Activated T-cell treated with anti-CD3 and anti-CD28 coated beads for 24 hours (primary cell): ENCODE measurements at regions not wholly inside any gene's neighbourhood (a gene's known extent, or its start where the extent isn't known, plus 50 kb on each side); places are given as distances from the start of the nearest gene placed in this dataset.
"Not testable (repeated sequence)": the region's sequence is repeated elsewhere in the genome, so short reads cannot be mapped to it uniquely, and the experiment has no call there.

Experiments used
- DNase-seq: peaks from one replicate; pipeline ENCODE4 v3.0.0-alpha.2; 2020; ENCODE audit warnings: low read depth

DNA sequence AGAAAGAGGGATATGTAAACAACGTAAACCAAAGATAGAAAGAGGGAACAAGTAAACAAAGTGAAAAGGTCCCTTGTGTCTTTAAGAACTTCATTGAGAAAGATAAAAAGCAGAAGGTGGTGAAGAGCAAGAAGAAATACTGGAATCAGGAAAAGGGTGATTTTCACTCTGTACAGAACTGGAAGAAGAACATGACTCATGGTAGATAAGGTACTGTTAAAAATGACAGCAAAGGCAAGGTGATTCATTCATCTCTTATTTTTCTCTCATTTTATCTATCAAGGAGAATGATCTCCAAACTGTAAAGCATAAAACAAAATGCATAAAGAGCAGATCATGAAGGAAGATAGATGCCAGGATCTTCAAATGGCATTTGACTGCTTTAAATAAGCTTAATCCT, 724.6 kb upstream of the CELF4 start:
- DNase-seq: no peak

DNA sequence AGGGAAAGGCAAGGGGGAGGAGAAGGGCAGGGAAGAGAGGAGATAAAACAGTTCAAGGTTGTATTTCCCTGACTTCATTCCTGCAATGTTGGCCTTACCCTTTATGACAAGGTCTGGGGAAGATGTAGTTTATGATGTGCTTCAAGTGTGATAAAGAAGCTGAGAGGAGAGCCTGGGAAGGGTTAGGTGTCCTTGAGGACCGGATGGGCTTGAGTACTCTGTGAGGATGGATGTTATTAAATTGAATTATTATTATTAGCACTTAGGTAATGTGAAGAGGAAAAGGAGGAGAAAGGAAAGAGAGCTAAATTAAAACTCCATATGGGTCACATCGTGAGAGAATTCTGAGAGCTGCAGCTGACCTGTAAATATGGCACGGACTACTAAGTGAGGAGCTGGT, 719.4 kb upstream of the CELF4 start:
- DNase-seq: no peak

DNA sequence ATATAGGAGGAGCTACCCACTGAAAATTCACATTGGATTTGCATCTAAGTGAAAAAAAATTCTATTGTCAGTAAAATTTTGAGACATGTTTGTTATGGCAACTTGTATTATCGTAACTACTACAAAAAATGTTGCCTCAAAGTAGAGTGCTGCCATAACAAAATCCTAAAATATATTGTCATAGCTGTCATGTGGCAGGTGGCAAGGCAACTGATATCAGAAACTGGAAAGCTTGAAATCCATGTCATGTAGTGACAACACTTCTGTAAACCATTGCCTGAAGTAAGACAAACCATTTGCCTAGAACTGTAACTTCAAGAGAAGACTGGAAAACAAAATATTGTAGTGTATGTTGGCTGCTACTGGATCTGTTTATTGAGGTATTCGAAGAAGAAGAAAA, 697.5 kb upstream of the CELF4 start:
- no peak for DNase-seq

DNA sequence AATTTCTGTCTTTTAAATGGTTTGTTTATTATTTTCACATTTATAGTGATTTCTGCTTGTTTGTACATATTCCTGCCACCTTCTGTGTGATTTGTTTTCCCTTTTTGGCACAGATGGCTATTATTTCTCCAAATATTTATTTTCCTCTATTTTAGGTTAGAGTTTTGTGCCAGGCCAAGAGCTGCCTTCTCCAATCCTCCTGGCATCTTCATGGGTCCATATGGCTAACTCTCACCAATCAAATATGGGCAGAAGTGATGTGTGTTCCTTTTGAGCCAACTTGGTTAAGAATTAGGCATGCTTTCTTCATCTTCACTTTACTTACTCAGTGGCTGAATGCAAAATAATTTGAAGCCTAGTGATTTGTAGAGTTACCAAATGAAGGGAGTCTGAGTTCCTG, 697.1 kb upstream of the CELF4 start:
- no peak for DNase-seq

DNA sequence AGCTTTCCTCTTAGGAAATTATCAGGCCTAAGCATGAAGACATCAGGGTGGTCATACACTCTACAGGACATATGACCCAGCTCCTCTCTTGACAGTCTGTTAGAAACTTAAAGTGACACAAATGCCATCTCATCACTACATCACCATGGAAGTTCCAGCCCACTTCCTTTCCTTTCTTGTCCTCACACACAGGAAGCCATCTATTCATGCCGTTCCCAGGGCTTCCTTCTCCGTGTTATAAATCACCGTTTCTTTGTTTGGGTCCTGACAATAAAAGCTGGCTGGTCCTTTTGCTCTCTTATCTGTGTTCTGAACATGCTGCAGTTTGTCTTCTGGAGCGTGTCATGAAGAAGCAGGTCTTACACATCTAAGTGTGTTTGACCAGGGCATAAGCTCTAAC, 692.1 kb upstream of the CELF4 start:
- DNase-seq: no peak

DNA sequence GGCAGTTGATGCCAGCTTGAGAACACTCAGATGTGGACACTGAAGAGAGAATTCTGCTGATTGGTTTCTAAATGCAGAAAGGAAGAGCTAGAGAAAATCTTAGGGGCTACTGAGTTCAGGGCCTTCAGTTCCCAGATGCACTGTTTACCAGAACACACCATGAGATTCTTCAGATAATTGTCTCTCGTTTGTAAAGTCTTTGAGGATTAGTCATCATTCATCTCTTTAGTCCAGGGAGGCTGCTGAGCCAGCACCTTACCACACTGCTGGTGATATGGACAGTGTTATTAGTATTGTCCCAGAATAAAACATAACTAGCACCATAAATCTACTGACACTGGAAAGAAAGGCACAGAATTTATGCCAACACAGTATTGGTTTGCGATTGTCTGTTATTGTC, 690.8 kb upstream of the CELF4 start:
- DNase-seq: no peak

DNA sequence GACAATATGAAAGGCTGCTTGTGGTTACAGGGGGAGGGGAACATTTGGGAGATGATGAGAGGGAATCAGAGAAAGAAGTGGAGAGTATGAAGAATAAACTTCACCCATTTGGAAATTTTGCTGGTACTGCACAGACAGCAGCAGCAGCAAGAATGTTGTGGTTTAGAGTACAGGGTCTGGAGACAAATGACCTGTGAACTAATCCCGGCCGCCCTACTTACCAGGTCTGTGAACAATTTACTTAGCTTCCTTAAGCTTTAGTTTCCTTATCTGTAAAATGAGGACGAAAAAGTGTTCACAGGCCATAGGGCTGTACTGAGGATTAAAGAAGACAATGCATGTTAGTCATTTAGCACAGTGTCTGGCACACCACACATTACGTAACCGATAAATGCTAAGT, 685.4 kb upstream of the CELF4 start:
- DNase-seq: no peak

DNA sequence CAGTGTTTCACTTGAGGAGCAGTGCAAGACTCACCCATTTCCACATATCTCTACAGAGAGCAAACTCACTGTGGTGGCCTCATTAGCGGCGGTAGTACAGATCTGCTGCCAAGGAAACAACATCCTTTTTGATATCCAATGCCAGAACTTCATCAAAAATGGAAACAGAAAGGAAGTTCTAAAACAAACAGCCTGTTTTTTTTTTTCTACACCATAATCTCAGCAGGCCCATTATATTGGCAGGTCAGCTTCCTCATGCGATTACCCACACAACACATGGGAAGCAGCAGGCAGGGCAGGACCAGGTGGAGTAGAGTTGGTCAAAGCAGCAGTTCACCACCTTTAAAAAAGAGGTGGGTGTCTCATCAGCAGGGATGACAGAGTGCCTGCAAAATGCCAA, 678.9 kb upstream of the CELF4 start:
- DNase-seq: no peak

DNA sequence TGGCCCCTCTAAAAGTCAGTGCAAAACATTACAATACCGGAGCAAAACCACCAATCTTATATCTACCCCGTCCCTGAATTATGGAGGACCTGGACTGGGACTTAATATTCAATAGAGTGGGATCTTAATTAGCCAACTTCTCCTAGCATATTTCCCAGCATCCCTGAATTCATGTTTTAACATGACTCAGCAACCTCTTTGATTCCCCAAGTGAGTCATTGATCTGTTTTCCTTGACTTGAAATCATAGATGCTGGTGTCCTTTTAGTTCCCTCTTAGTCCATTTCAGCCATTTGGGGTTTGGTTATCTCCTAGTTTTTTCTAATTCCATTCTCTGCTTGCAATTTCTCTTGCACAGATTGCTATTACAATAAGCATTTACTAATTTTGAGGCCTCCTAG, 677.7 kb upstream of the CELF4 start:
- DNase-seq: no peak

DNA sequence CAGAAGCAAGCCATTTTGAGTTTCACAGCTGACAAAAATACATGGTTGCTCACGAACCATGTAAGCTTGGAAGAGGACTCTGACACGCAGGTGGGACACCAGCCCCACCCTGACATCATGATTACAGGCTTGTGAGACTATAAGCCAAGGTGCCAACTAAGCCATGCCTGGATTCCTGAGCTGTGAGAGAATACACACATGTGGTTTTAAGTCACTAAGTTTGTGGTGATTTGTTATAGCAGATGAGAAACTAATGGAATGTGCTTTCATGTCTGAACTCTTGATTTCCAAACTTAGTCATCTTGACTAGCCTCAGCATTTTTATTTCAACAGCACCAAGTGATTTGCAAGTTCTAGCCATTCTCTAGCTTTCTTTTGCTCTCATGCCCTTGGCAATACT, 676.1 kb upstream of the CELF4 start:
- DNase-seq: no peak

DNA sequence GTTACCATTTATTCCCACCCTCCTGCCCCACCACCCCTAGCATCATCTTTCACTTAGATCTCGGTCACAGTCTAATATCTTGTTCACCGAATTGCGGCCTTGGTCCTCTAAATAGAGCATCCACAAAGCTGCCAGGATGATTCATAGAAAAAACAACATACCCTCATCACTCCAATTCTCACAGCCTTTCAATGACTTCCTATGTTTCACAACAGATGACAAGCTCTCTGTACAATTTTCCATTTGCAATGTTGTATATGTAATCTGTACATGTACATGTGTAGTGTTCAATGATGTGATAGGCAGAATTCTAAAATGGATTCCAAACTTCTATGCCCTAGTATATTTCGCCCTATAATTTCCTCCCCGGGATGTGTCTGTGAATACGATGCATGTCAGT, 675.6 kb upstream of the CELF4 start:
- DNase-seq: no peak

DNA sequence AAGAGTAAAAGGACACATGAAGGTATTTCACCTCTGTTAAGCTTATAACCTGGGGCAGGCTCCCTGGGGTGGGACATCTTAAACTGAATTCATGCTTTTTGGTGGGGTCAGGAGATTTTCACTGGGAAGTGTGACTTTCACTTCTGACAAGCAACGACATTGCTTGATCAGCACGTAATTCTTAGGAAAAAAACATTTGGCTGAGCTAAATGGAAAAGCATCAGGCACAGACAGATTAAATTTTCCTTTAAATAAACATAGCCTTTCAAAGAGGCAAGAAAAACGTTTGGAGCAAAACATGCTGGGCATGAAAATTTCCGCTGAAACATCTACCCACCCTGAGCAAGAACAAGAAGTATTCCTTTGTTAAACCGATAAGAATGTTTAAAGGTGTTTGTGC, 674.0 kb upstream of the CELF4 start:
- DNase-seq: no peak

DNA sequence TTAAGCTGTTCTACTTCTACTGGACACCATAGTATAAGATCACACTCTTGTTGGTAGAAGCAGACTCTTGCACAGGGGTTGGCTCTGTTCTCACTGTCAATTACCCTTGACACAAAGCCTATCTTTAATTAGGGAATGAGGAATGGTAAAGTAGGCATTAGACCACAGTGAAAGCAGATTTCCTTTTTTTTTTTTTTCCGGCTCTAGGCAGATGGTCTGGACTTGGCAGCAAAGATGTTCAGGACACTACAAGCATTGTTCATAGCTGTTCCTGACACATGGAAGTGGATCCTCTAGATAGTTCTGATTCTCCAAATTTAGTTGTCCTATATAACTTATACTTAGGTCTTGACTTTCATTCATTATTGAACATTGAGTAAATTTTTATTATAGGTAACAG, 672.2 kb upstream of the CELF4 start:
- no peak for DNase-seq

DNA sequence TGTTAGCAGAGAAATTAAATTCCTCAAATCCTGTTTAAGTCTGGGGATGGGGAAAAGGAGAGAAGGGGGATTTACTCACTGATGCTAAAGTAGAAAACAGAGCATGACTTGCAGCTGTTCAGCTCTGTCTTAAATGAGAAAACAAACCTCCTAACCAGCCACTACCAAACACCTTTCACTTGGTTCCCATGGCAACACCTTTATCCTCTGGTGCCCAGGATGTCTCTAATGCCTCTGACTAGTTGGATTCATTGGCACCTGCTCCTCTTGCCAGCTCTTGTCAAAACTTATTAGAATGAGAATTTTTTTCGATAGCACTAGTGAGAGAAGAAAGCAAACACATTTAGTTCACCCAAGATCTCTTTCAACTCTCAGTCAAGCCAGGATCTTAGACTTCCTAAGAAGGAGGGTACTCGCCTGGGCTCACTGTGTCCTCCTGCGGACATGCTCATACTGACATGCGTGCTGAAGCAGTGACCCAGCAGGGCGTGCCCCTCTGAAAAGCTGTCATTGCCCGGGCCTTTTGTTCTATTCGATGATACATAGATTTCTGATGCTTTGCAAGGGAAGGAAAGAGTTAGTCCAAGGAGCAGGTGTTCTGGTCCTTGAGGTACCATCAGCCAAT, 656.0 kb upstream of the CELF4 start:
- no peak for DNase-seq

DNA sequence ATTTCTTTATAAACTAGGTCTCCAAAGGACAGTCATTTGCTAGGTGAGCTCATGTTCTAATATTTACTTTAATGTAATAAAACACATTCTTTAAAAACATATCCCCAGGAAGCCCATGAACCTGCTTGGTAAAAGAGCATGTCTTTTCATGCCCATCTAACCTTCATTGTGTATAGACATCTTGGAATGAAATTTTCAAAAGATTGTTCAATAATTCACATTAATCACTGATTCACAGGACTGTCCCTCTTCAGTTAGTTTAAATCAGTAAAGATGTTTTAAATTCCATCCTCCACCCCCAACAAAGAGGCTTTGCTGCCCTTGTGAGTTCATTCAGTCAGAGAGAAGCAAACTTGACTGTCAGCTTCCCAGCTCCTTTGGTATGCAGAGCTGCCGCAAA, 633.4 kb upstream of the CELF4 start:
- DNase-seq: no peak

DNA sequence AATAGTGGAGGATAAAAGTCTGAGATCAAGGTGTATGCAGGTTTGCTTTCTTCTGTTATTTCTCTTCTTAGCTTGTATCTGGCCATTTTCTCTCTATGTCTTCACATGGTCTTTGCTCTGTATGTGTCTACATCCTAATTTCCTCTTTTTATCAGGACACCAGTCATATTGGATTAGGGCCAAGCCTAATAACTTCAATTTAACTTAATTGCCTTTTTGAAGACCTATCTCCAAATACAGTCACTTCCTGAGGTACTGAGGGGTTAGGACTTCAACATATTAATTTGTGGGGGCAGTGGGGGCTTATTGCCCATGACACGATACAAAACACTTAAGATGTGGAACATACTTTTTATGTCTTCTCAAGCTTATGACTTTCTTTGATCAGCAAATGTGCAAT, 632.9 kb upstream of the CELF4 start:
- no peak for DNase-seq

DNA sequence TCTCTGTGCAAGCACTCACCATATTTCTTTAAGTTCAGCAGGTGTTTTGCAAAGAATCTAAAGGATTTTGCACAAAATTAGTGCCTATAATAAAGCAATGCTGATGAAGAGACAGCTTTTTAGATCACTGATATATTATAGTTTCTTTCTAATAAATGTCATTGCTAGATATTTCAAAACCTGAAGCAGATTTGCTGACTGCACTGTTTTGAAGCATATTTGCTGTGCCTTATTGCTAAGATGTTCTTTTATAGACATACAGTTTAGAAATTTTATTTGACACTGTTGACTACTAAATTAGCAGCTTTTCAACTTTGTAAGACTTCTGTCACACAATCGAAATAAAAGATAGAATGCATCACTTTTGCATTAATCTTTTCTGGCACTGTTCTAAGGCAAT, 620.9 kb upstream of the CELF4 start:
- DNase-seq: no peak

DNA sequence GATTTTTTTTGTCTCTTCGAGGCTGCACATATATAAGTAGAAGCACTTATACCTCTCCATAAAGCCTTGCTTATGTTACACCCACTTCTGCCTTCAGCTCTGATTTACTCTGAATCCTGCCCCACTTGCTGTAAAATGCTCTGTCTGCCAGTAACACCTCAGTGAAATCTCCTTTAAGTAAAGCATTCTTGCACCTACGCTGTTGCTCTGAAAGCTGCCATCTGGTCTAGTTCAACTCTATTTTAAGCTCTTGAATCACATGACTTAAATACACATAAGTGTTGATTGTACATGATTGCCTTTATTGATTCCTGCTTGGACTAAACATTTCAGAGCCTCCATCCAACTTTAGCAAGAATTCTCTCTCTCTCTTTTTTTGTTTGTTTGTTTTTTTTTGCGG, 609.0 kb upstream of the CELF4 start:
- DNase-seq: no peak

DNA sequence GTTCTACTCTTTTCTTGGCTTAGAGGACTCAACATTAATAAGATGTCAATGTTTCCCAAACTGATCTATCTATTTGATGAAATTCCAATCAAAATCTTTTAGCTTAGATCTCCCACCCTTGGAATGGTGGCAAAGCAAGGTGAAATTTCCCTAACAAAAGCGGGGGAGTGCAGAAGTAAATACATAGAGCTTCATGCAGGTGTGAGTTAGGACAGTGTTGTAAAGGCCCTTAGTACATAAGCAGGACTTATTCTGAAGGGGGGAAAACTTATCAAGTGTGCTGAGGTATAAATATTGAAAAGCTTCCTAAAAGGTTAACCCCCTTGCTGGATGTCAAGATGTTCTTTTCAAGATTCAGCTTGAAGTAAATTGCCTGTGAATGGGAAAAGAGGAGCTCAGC, 608.6 kb upstream of the CELF4 start:
- DNase-seq: no peak

DNA sequence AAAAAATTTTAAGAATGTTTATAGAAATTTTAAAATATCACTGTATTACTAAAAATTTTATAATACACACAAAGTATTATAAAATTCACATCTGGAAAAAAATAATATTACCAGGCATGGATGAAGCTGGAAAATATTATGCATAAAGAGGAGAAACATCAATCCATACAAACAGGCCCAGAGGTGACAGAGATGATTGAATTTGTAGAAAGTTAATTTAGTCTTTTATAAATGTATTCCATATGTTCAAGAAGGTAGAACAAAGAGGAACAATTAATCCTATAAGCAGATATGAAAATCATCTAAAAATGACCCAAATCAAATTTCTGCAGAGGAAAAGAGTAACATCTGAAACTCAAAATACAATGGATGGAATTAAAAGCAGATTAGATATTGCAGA, 605.2 kb upstream of the CELF4 start:
- no peak for DNase-seq

DNA sequence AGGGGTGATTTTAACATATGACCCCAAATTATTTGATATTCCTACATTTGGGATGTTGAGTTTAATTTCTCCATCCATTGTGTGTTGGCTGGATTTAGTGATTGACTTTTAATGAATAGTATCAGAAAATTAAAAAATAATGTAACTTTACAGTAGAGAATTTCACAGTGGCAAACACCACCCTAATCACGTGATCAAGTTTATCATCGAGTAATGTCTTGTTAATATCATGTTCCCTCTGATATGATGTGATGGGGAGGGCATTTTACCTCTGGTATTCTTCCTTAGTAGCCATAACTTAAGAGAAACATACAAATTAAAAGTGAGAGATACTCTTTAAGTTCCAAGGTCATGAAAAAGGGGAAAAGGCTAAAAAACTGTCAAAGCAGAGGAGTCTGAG, 602.0 kb upstream of the CELF4 start:
- no peak for DNase-seq

DNA sequence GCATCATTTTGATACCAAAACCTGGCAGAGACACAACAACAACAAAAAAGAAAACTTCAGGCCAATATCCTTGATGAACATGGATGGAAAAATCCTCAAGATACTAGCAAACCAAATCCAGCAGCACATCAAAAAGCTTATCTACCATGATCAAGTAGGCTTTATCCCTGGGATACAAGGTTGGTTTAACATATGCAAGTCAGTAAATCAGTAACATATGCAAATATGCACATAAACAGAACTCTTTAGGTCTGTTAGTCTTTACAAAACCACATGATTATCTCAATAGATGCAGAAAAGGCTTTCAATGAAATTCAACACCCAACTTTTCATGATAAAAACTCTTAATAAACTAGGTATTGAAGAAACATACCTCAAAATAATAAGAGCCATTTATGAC, 587.5 kb upstream of the CELF4 start:
- DNase-seq: not testable (repeated sequence)

DNA sequence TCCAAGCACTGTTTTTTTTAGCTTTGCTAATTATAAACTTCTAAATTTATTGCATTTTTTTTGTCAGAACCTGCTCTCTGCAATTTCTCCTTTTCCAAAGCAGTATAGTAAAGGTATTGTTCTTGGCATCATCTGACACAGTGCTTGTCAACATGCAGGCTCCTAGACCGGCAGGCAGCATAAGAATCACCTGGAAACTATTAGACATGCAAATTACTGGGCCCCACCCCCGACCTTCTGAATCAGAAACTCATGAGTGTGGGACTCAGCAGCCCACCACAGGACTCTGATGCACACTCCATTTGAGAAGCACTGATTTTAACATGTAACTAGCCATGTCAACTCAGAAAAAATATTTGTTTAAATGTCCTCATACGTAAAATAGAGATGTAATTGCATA, 551.1 kb upstream of the CELF4 start:
- DNase-seq: no peak

DNA sequence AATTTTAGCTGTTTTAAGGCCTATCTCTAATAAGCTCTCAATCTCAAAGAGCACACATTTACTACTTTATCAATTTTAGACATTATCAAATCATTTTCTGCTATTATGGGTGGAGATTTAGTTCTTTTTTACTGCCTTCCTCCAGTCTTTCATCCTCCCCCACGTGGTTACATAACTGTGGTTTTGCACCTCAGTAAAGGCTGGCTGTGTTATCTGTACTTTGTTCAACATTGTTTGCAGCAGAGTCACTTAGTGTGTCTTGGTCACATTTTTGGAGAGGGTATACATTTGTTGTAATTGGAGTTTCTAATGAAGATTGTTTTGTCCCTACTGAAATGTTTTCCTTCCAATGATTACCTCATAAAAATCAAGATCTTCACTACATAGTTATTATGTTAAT, 549.6 kb upstream of the CELF4 start:
- no peak for DNase-seq

DNA sequence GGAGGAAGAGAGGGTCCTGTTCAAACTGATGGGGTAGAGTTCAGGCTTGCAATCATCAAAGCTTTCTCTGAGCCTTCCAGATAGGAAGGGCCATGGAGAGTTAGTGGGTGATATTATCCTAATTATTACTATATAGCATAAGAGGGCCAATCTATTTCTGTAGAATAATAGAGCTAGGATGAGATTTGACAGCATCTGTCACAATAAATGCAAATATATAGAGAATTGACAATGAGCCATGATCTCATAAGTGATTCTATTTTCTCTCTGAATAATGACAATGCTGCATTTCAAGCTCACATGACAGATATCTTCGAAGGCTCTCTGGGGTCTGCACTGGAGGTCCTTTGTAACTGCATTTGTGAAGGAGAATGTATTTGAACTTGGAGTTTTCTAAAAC, 521.9 kb upstream of the CELF4 start:
- DNase-seq: no peak
